GM21737 (cell line): ENCODE measurements at regions not wholly inside any gene's neighbourhood (a gene's known extent, or its start where the extent isn't known, plus 50 kb on each side); places are given as distances from the start of the nearest gene placed in this dataset.
"Not testable (repeated sequence)": the region's sequence is repeated elsewhere in the genome, so short reads cannot be mapped to it uniquely, and the experiment has no call there.

Experiments
- ATAC-seq: cut with Tn5 transposase; IDR thresholded peaks from one replicate; pipeline ENCODE4 v1.9.1; 2021; ENCODE audit warnings: mild to moderate bottlenecking, moderate library complexity; ENCODE audit not compliant: unreplicated experiment

GRCh38 chr22:49349181-49349835 lies 478.4 kb downstream of the BRD1 start:
- no peak for ATAC-seq

GRCh38 chr22:49348631-49349030 lies 479.0 kb downstream of the BRD1 start:
- ATAC-seq: no peak

- ATAC-seq: no peak
Measured at GRCh38 chr22:49347376-49347775, 480.3 kb downstream of the BRD1 start.

- ATAC-seq: no peak
Measured at GRCh38 chr22:49345896-49346295, 481.8 kb downstream of the BRD1 start.

GRCh38 chr22:49344656-49345055 lies 483.0 kb downstream of the BRD1 start:
- no peak for ATAC-seq

GRCh38 chr22:49344161-49344560 lies 483.5 kb downstream of the BRD1 start:
- no peak for ATAC-seq

- ATAC-seq: no peak
Measured at GRCh38 chr22:49340406-49340805, 487.3 kb downstream of the BRD1 start.

GRCh38 chr22:49336483-49336882 lies 491.2 kb downstream of the BRD1 start:
- ATAC-seq: not testable (repeated sequence)

- no peak for ATAC-seq
Measured at GRCh38 chr22:49334976-49335375, 492.7 kb downstream of the BRD1 start.

- ATAC-seq: no peak
Measured at GRCh38 chr22:49334449-49334789, 493.3 kb downstream of the BRD1 start.

- no peak for ATAC-seq
Measured at GRCh38 chr22:49333206-49333605, 494.5 kb downstream of the BRD1 start.

- ATAC-seq: no peak
Measured at GRCh38 chr22:49332691-49333090, 495.0 kb downstream of the BRD1 start.

- no peak for ATAC-seq
Measured at GRCh38 chr22:49331878-49332277, 495.8 kb downstream of the BRD1 start.

- ATAC-seq: no peak
Measured at GRCh38 chr22:49331223-49331815, 496.4 kb downstream of the BRD1 start.

- no peak for ATAC-seq
Measured at GRCh38 chr22:49330421-49331222, 497.1 kb downstream of the BRD1 start.

GRCh38 chr22:49329636-49330035 lies 498.0 kb downstream of the BRD1 start:
- ATAC-seq: no peak

- ATAC-seq: no peak
Measured at GRCh38 chr22:49328630-49329405, 498.9 kb downstream of the BRD1 start.

GRCh38 chr22:49328118-49328475 lies 499.6 kb downstream of the BRD1 start:
- no peak for ATAC-seq

GRCh38 chr22:49327411-49328117 lies 500.1 kb downstream of the BRD1 start:
- ATAC-seq: no peak

GRCh38 chr22:49326558-49326957 lies 501.1 kb downstream of the BRD1 start:
- ATAC-seq: no peak
